ENCODE measurements at regions not wholly inside any gene's neighbourhood (a gene's known extent, or its start where the extent isn't known, plus 50 kb on each side); places are given as distances from the start of the nearest gene placed in this dataset.

DNA sequence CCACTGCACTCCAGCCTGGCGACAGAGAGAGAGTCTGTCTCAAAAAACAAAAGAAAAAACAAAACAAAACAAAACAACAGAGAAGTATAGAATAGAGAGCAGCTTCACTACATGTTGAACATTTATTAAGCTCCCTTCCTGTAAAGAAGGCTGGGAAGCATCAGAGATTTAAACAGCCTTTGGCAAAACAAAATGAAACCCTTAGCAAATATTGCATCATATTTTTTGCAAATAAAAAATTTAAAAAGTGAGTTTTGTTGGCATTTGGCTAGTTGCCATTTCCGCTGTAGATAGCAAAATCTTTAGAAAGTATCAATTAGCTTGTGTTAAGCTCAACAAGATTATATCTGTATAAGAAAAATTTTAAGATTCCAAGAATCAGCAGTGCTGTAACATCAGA, 151.2 kb downstream of the SERPINI1 start:
- TF ChIP-seq, protein P1, sequence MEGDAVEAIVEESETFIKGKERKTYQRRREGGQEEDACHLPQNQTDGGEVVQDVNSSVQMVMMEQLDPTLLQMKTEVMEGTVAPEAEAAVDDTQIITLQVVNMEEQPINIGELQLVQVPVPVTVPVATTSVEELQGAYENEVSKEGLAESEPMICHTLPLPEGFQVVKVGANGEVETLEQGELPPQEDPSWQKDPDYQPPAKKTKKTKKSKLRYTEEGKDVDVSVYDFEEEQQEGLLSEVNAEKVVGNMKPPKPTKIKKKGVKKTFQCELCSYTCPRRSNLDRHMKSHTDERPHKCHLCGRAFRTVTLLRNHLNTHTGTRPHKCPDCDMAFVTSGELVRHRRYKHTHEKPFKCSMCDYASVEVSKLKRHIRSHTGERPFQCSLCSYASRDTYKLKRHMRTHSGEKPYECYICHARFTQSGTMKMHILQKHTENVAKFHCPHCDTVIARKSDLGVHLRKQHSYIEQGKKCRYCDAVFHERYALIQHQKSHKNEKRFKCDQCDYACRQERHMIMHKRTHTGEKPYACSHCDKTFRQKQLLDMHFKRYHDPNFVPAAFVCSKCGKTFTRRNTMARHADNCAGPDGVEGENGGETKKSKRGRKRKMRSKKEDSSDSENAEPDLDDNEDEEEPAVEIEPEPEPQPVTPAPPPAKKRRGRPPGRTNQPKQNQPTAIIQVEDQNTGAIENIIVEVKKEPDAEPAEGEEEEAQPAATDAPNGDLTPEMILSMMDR (IDR thresholded peaks at IDR 0.05; ENCODE audit: low read depth, low read length): no peak
- no peak for TF ChIP-seq EZH2phosphoT487 (IDR thresholded peaks at IDR 0.05; ENCODE audit: low read depth)
